ENCODE measurements at regions not wholly inside any gene's neighbourhood (a gene's known extent, or its start where the extent isn't known, plus 50 kb on each side); places are given as distances from the start of the nearest gene placed in this dataset.

- Mint-ChIP-seq H3K9me3 (ENCODE audit: unreplicated experiment) (no peaks in the 10 kb centered on the region), H3K27me3 (ENCODE audit: unreplicated experiment) (peaks cover 2% of the 10 kb centered on the region), H3K4me3 (ENCODE audit: unreplicated experiment) (no peak overlapping the region), H3K4me1 (ENCODE audit: unreplicated experiment) (no peaks in the 10 kb centered on the region), H3K27ac (ENCODE audit: unreplicated experiment) (no peak overlapping the region), H3K36me3 (ENCODE audit: low read depth, unreplicated experiment) (no peaks in the 10 kb centered on the region)
- DNase-seq (ENCODE audit: low spot score) = no peak
- TF ChIP-seq, protein P1, sequence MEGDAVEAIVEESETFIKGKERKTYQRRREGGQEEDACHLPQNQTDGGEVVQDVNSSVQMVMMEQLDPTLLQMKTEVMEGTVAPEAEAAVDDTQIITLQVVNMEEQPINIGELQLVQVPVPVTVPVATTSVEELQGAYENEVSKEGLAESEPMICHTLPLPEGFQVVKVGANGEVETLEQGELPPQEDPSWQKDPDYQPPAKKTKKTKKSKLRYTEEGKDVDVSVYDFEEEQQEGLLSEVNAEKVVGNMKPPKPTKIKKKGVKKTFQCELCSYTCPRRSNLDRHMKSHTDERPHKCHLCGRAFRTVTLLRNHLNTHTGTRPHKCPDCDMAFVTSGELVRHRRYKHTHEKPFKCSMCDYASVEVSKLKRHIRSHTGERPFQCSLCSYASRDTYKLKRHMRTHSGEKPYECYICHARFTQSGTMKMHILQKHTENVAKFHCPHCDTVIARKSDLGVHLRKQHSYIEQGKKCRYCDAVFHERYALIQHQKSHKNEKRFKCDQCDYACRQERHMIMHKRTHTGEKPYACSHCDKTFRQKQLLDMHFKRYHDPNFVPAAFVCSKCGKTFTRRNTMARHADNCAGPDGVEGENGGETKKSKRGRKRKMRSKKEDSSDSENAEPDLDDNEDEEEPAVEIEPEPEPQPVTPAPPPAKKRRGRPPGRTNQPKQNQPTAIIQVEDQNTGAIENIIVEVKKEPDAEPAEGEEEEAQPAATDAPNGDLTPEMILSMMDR (IDR thresholded peaks at IDR 0.05; ENCODE audit: unreplicated experiment) = no peak
Observed at GRCh38 chr4:3680656-3681055, 85.5 kb upstream of the ADRA2C start.

GRCh38 chr4:3679851-3680311, 86.3 kb upstream of the ADRA2C start:
- TF ChIP-seq, protein P1 (IDR thresholded peaks at IDR 0.05; ENCODE audit: unreplicated experiment) = no peak
- Mint-ChIP-seq H3K9me3 (ENCODE audit: unreplicated experiment) (no peaks in the 10 kb centered on the region), H3K27ac (ENCODE audit: unreplicated experiment) (no peak overlapping the region), H3K4me3 (ENCODE audit: unreplicated experiment) (no peak overlapping the region), H3K36me3 (ENCODE audit: low read depth, unreplicated experiment) (no peaks in the 10 kb centered on the region), H3K4me1 (ENCODE audit: unreplicated experiment) (peaks cover 2% of the 10 kb centered on the region), H3K27me3 (ENCODE audit: unreplicated experiment) (peaks cover 2% of the 10 kb centered on the region)
- no peak for DNase-seq (ENCODE audit: low spot score)

GRCh38 chr4:3679071-3679825, 86.9 kb upstream of the ADRA2C start:
- TF ChIP-seq, protein P1 (IDR thresholded peaks at IDR 0.05; ENCODE audit: unreplicated experiment) = no peak
- Mint-ChIP-seq H3K27me3 (ENCODE audit: unreplicated experiment) (peaks cover 2% of the 10 kb centered on the region), H3K4me1 (ENCODE audit: unreplicated experiment) (peaks cover 2% of the 10 kb centered on the region), H3K9me3 (ENCODE audit: unreplicated experiment) (no peaks in the 10 kb centered on the region), H3K27ac (ENCODE audit: unreplicated experiment) (no peak overlapping the region), H3K4me3 (ENCODE audit: unreplicated experiment) (no peak overlapping the region), H3K36me3 (ENCODE audit: low read depth, unreplicated experiment) (no peaks in the 10 kb centered on the region)
- no peak for DNase-seq (ENCODE audit: low spot score)

DNA sequence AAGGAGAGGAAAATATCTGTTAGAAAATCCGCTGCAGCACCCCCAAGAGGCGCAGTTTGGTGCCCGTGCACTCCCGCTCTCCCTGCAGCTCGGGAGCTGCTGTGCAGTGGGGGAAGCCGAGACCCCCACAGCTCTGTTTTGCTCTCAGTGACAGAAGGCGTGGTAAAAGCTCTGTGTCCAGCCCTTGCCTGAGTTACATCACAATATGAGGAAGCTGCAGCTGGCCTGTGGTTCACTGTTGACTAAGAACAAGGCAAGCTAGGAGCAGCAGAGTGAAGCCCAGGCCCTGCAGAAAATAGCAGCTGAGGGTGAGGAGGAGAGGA, 88.5 kb upstream of the ADRA2C start:
- H3K4me3 Mint-ChIP-seq (ENCODE audit: unreplicated experiment) = no peak overlapping the region
- H3K36me3 Mint-ChIP-seq (ENCODE audit: low read depth, unreplicated experiment) = no peaks in the 10 kb centered on the region
- TF ChIP-seq, protein P1 (IDR thresholded peaks at IDR 0.05; ENCODE audit: unreplicated experiment) = no peak
- no peak overlapping the region for H3K27ac Mint-ChIP-seq (ENCODE audit: unreplicated experiment)
- H3K4me1 Mint-ChIP-seq (ENCODE audit: unreplicated experiment) = peaks cover 5% of the 10 kb centered on the region
- no peak for DNase-seq (ENCODE audit: low spot score)
- no peaks in the 10 kb centered on the region for H3K9me3 Mint-ChIP-seq (ENCODE audit: unreplicated experiment)
- peaks cover 2% of the 10 kb centered on the region for H3K27me3 Mint-ChIP-seq (ENCODE audit: unreplicated experiment)

DNA sequence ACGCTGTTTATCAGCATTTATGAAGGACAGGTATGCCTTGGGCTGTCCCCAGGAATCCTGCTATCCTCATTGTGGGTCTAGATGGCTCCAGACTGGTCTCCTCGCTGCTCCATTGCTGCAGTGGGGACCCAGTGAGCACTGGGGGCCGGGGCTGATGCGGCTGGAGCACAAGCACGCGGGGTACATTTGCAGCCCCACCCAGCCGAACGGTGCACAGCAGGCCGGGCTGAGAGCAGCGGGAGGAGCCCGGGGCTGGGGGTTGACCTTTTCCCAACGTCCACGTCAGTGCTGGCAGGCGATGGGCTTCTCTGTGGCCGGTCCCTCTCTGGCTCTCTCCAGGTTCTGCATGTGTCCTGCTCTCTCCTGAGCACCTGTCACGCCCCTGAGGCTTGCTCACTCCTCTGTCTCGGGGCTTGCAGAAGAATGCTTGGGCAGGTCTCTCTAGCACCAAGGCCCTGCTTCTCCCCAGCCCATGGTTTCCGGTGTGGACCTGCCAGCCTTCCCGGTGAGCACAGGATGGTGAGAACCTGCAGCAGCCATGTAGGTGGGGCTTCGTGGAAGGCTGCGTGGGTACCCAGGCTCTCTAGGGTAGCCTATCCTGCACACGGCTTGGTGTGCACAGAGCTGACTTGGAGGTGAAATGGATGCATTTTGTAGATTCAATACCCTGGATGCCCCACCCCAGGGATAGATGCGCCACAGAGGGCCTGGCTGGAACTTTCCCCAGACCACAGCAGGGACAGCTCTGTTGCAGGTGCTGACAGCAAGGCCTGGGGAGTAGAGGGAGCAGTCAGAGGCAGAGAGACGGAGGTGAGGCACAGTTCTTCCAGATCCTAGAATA, 89.1 kb upstream of the ADRA2C start:
- no peaks in the 10 kb centered on the region for H3K9me3 Mint-ChIP-seq (ENCODE audit: unreplicated experiment)
- no peak overlapping the region for H3K4me3 Mint-ChIP-seq (ENCODE audit: unreplicated experiment)
- no peak for DNase-seq (ENCODE audit: low spot score)
- no peaks in the 10 kb centered on the region for H3K36me3 Mint-ChIP-seq (ENCODE audit: low read depth, unreplicated experiment)
- H3K27ac Mint-ChIP-seq (ENCODE audit: unreplicated experiment) = no peak overlapping the region
- peaks cover 5% of the 10 kb centered on the region for H3K4me1 Mint-ChIP-seq (ENCODE audit: unreplicated experiment)
- H3K27me3 Mint-ChIP-seq (ENCODE audit: unreplicated experiment) = peaks cover 2% of the 10 kb centered on the region
- TF ChIP-seq, protein P1 (IDR thresholded peaks at IDR 0.05; ENCODE audit: unreplicated experiment) = no peak

Measured in endothelial cell (in vitro differentiated cells).